ENCODE measurements at regions not wholly inside any gene's neighbourhood (a gene's known extent, or its start where the extent isn't known, plus 50 kb on each side); places are given as distances from the start of the nearest gene placed in this dataset.

DNA sequence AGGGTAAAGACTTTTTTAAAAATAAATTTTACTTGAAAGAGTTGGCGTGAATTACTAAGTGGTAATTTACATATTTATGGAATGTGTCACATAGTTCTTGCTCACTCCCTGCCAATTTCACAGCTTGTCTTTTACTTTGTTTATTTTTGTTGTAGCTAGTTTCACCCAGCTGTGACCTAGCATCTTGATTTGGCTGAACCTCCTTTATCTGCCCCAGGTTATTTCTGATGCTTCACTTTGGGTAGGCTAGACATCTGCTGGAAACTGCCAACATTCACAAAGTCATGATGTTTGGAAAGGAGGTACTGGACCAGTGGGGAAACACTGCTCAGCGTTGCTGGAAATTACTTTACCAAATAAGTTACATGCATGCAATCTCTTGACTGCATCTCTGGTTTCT lies 1676.0 kb upstream of the RAG2 start:
- Mint-ChIP-seq H3K27me3 (no peaks in the 10 kb centered on the region), H3K9me3 (no peaks in the 10 kb centered on the region), H3K4me1 (no peaks in the 10 kb centered on the region), H3K4me3 (no peak overlapping the region), H3K36me3 (no peaks in the 10 kb centered on the region), H3K27ac (no peak overlapping the region)

DNA sequence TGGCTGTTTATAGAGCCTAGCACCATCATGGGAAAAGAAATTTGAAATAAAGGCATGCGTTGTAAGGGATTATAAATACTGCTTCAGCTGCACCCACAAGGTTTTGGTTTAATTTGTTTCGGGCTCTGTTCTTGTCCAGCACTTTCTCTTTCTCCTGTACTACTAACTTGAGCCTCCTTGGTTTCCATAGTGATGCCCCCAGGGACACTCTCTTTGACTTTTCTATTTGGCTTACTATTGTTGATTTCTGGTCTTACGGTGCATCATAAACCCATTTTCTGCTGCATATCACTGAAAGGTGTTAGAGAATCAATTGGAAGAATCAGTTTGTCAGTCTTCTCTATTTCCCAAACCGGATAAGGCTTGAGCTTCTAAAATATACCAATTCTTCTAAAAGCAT lies 1674.3 kb upstream of the RAG2 start:
- Mint-ChIP-seq H3K36me3 (no peaks in the 10 kb centered on the region), H3K27ac (no peak overlapping the region), H3K9me3 (no peaks in the 10 kb centered on the region), H3K4me1 (no peaks in the 10 kb centered on the region), H3K27me3 (no peaks in the 10 kb centered on the region), H3K4me3 (no peak overlapping the region)

DNA sequence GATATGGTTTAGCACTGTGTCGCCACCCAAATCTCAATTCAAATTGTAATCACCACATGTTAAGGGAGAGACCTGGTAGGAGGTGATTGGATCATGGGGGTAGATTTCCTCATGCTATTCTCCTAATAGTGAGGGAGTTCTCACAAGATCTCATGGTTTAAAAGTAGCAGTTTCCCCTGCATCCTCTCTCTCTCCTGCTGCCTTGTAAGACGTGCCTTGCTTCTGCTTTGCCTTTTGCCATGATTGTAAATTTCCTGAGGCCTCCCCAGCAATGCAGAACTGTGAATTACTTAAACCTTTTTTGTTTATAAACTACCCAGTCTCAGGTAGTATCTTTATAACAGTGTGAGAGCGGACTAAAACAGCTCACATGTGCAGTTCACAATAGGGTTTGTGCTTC lies 1668.7 kb upstream of the RAG2 start:
- H3K9me3 Mint-ChIP-seq = peaks cover 10% of the 10 kb centered on the region
- H3K27ac Mint-ChIP-seq = no peak overlapping the region
- H3K4me1 Mint-ChIP-seq = no peaks in the 10 kb centered on the region
- no peaks in the 10 kb centered on the region for H3K27me3 Mint-ChIP-seq
- no peak overlapping the region for H3K4me3 Mint-ChIP-seq
- no peaks in the 10 kb centered on the region for H3K36me3 Mint-ChIP-seq

DNA sequence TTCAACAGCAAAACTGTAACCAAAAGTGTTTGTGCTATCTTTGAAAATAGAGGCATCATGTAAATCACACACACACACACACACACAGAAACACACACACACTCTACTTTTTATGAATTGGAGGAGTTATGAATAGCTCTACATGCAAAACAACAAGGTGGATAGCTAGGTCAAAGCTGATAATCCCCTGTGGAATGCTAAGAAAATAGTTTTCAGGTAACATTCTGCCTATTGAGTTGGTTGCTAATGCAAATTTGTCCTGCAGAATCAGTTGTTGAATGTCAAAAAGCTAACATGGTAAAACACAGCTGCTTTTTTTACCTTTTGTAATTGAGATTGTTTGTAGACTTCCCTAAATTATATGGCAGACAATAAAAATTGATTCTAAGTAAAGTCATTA lies 1658.4 kb upstream of the RAG2 start:
- no peaks in the 10 kb centered on the region for H3K27me3 Mint-ChIP-seq
- no peaks in the 10 kb centered on the region for H3K36me3 Mint-ChIP-seq

DNA sequence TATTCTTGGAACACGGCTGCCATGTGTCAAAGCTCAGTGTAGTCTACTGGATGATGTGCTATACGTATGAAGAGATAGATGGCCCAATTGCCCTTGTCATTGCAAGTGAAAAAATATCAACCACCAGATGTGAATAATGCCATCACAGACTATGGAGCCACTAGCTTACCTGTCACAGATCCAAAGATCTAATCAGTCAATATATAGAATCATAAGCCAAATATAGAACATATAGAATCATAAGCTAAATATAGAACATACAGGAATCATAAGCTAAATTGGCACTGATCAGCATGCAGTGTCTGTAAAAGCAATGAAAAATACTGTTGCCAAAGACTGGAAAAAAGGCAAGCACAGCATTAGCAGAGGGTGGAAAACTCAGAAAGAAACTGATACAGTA lies 1656.9 kb upstream of the RAG2 start:
- Mint-ChIP-seq H3K4me3 (no peak overlapping the region), H3K27me3 (no peaks in the 10 kb centered on the region), H3K4me1 (no peaks in the 10 kb centered on the region), H3K36me3 (no peaks in the 10 kb centered on the region), H3K27ac (no peak overlapping the region), H3K9me3 (peaks cover 4% of the 10 kb centered on the region)

More for the DNA sequence above, 1658.4 kb upstream of the RAG2 start:
- Mint-ChIP-seq H3K27ac (no peak overlapping the region), H3K4me3 (no peak overlapping the region), H3K4me1 (no peaks in the 10 kb centered on the region), H3K9me3 (peaks cover 10% of the 10 kb centered on the region)

DNA sequence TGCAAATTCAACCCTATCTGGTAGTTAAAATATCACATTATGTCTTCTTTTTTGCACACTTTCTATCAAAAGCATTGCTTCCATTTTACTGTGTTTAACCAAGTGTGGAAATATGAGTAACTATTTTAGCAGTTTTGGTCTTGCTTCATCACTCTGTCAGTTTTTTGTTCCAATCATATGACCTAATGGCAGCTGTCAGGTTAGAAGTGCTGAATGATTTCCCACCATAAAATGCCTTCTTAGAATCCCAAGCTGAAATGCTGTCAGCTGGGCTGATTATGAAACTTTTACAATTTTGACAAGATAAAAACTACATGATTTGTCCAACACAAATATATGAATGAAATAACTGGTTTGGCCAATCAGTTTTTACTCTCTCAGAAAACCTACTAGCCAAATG lies 1654.6 kb upstream of the RAG2 start:
- Mint-ChIP-seq H3K27me3 (no peaks in the 10 kb centered on the region), H3K9me3 (no peaks in the 10 kb centered on the region), H3K4me3 (no peak overlapping the region), H3K4me1 (no peaks in the 10 kb centered on the region), H3K27ac (no peak overlapping the region), H3K36me3 (no peaks in the 10 kb centered on the region)

DNA sequence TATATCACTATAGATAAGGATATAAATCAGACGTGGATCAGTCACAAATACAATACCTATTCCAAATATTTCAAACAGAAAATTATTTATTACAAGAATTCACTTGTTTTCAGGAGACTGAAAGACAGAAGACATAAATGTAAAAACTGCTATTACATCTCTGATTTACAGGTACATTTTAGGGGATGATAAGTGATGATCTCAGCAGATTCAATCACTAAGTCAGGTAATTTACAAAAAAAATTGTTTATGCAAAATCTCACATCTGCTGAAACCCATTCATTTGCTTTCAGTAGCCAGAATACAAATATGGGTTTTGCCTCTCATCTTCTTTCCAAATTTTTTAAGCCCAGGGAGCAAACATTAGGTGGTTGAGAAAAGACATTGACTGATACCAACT lies 1648.4 kb upstream of the RAG2 start:
- Mint-ChIP-seq H3K27ac (no peak overlapping the region), H3K9me3 (peaks cover 13% of the 10 kb centered on the region), H3K4me3 (no peak overlapping the region), H3K27me3 (no peaks in the 10 kb centered on the region), H3K36me3 (no peaks in the 10 kb centered on the region), H3K4me1 (no peaks in the 10 kb centered on the region)

DNA sequence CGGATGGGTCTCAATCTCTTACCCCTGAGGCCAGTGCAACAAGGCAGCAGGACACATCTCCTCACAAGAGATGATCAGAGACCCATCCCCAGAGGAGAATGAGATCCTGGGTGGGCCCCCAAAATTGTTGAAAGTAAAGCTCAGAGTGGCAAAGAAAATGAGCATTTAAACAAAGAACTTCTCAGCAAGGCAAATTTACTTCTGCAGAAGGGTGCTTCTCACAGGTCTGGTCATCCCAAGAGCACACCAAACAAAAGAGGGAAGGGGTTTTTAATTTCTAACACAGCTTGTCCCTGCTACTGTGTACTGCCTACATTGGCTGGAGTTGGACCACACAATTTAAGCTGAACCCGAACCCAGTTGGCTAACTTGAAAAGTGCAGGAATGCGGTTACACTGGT lies 1628.6 kb upstream of the RAG2 start:
- Mint-ChIP-seq H3K36me3 (no peaks in the 10 kb centered on the region), H3K9me3 (peaks cover 11% of the 10 kb centered on the region), H3K27me3 (no peaks in the 10 kb centered on the region), H3K4me1 (no peaks in the 10 kb centered on the region), H3K27ac (no peak overlapping the region), H3K4me3 (no peak overlapping the region)

DNA sequence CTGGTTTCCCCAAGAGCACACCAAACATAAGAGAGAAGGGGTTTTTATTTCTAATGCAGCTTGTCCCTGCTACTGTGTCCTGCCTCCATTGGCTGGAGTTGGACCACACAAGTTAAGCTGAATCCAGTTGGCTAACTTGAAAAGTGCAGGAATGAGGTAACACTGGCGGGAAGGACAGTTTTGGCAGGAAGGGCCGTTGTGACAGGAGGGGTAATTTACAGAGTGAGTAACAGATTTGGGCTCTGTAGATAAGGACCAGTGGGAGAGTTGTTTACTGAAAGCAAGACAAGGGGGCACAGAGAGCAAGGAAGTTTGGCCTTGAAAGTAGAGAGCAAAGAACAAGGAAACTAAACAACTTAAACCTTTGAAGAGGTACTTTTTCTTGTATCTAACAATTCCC lies 1623.3 kb upstream of the RAG2 start:
- Mint-ChIP-seq H3K4me3 (no peak overlapping the region), H3K27ac (no peak overlapping the region), H3K36me3 (no peaks in the 10 kb centered on the region), H3K4me1 (no peaks in the 10 kb centered on the region), H3K9me3 (peaks cover 11% of the 10 kb centered on the region), H3K27me3 (no peaks in the 10 kb centered on the region)

DNA sequence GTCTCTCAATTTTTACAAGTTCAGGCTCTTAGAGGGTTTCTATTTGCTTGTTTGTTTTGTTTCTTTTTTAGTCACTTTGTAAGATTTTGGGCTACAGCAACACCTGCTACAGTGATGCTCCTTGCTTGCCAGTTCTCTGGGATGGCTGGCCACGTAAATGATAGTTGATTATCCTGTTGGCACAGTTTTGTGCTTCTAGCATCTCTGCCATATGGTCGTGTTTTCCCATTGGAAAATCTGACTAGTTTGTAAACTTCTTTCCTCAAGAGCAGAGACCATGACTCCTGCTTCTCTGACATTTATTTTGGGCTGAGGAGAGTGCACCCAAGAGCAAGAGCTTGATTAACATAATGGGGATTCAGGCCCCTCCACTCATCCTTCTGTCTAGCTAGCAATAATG lies 1621.6 kb upstream of the RAG2 start:
- H3K4me3 Mint-ChIP-seq = no peak overlapping the region
- no peaks in the 10 kb centered on the region for H3K27me3 Mint-ChIP-seq
- no peak overlapping the region for H3K27ac Mint-ChIP-seq
- H3K36me3 Mint-ChIP-seq = no peaks in the 10 kb centered on the region
- no peaks in the 10 kb centered on the region for H3K4me1 Mint-ChIP-seq
- peaks cover 6% of the 10 kb centered on the region for H3K9me3 Mint-ChIP-seq

DNA sequence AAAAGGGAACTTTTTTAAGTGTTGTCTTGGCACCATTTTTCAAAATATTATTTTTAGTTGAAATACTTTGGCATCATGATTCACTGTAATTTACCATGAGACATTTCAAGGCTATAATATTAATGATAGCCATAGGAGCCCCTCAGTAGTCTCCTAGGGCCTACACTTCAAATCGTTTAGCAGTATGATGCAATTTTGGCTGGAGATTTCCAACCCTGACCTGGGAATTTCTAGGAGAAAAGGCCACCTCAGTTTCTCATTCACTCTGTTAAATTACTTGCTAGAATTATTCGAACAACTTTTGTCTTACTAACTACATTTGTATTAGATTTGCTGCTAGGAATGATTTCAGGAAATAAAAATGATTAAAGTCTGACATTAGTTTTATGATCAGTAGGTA lies 1610.9 kb upstream of the RAG2 start:
- Mint-ChIP-seq H3K36me3 (no peaks in the 10 kb centered on the region), H3K27me3 (no peaks in the 10 kb centered on the region), H3K4me1 (no peaks in the 10 kb centered on the region), H3K4me3 (no peak overlapping the region), H3K9me3 (peaks cover 5% of the 10 kb centered on the region), H3K27ac (no peak overlapping the region)

DNA sequence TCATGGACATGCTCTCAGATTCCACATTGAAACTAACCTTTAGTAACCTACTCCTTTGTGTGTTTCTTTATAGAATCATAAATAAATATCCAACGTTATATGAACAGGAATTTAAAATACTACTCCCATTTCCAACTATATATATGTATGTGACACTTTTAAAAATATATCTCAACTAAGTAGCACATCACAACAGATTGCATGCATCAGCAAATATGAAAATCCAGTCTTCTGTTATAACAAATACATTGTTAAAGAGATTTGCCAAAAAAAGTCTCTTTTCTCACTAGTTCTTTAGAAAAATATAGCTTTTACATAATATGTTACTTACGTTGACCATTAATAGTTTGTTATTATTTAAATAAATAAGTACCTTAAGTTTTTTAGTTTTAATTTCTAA lies 1608.6 kb upstream of the RAG2 start:
- H3K9me3 Mint-ChIP-seq = peaks cover 18% of the 10 kb centered on the region
- no peak overlapping the region for H3K27ac Mint-ChIP-seq
- no peaks in the 10 kb centered on the region for H3K27me3 Mint-ChIP-seq
- H3K36me3 Mint-ChIP-seq = no peaks in the 10 kb centered on the region
- no peak overlapping the region for H3K4me3 Mint-ChIP-seq
- no peaks in the 10 kb centered on the region for H3K4me1 Mint-ChIP-seq

DNA sequence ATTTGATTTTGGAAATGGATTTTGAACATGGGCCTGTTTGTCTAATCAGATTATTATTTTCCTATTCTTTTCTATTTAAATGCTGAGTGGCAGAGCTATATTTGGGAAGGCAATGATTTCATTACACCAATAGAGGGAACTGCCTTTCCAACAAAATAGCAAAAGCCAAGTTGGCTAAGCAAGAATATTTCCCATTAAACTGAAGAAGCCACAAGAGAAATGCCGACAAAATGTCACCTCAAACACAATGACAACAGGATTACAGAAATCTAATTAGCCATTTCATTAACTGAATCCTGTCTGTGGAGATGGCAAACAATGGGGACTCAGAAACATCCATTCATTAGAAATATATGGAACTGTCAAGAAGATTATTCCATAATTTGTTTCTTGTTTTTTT lies 1593.1 kb upstream of the RAG2 start:
- H3K4me3 Mint-ChIP-seq = no peak overlapping the region
- H3K9me3 Mint-ChIP-seq = peaks cover 9% of the 10 kb centered on the region
- no peak overlapping the region for H3K27ac Mint-ChIP-seq
- no peaks in the 10 kb centered on the region for H3K36me3 Mint-ChIP-seq
- H3K27me3 Mint-ChIP-seq = no peaks in the 10 kb centered on the region
- no peaks in the 10 kb centered on the region for H3K4me1 Mint-ChIP-seq

DNA sequence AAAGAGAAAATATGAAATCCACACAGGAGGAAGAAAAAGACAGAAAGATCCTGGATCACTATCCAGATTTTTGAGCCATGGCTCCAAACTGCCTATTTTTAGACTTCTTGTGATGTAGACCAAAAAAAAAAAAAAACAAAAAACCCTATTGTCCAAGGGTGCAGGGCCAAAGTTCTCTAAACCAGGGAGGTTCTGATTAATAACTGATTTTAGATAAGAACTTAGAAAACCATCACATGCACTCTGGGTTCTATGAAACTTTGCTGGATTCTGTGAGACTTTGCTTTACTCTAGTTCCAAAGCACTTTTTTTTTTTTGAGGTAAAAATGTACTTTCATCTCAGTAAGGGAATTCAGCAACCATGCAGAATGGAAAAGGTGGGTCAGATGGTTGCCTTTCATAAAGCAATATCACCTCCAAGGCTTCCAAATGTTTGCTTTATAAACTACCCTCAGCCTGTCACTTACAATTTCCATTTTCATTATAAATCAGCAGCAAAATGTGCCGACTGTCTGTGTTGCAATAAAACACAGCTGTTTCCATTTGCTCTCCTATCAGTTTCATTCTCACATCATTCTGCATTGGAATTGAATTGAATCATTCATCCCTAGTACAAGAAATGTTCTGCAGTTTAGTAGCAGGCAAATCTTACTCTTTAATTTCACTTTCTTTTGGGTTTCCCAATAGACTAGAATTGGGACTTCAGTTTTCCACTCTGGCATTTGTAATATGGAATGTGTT lies 1584.3 kb upstream of the RAG2 start:
- Mint-ChIP-seq H3K27me3 (no peaks in the 10 kb centered on the region), H3K4me1 (no peaks in the 10 kb centered on the region), H3K36me3 (no peaks in the 10 kb centered on the region), H3K4me3 (no peak overlapping the region), H3K9me3 (no peaks in the 10 kb centered on the region), H3K27ac (no peak overlapping the region)

DNA sequence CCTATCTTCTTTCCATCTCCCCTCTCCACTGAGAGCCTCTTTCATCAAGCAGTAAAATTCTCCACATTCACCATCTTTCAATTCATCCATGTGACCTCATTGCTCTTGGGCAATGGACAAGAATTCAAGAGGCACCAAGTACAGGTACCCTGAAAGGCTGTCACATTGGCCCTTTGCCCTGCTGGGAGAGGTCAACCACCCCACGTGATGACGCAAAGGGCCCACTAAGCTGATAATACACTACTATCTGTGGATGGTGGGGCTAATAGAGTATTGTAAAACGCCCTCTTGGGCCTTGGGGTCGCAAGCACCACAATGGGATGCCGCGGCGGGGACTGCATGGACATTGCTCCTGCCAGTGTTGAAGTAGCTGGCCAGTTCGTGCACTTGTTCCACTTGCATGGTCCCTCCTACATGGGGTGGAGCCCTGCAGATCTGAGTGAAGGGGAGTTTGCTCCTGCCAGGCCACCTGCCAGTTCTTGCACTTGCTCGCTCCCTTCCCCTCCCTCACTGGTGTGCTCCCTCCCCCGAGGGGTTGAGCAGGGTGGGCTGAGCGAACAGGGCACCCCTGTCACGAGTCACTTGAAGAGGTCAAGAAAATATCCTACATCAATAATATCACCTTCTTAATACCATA lies 1578.8 kb upstream of the RAG2 start:
- Mint-ChIP-seq H3K9me3 (no peaks in the 10 kb centered on the region), H3K27ac (no peak overlapping the region), H3K36me3 (no peaks in the 10 kb centered on the region), H3K4me1 (no peaks in the 10 kb centered on the region), H3K4me3 (no peak overlapping the region), H3K27me3 (no peaks in the 10 kb centered on the region)

DNA sequence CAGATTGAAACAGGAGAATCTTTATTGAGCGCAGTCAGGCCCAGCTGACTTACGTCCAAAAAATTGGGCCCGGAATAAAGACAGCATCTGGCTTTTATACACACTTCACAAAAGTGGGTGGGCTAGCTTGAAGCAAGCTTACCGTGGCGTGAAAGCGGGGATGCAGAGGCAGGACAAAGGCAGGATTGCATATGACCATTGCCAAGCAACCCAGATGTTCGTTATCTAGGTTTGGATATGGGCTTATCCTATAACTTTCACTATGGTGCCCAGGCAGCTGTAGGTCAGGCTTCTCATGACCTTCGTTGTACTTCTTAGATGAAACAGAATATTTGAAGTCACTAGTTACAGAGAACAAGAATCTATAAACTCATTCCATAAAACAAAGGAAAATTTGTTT lies 1575.6 kb upstream of the RAG2 start:
- no peaks in the 10 kb centered on the region for H3K9me3 Mint-ChIP-seq
- H3K4me1 Mint-ChIP-seq = no peaks in the 10 kb centered on the region
- H3K27ac Mint-ChIP-seq = no peak overlapping the region
- H3K27me3 Mint-ChIP-seq = no peaks in the 10 kb centered on the region
- no peaks in the 10 kb centered on the region for H3K36me3 Mint-ChIP-seq
- no peak overlapping the region for H3K4me3 Mint-ChIP-seq

DNA sequence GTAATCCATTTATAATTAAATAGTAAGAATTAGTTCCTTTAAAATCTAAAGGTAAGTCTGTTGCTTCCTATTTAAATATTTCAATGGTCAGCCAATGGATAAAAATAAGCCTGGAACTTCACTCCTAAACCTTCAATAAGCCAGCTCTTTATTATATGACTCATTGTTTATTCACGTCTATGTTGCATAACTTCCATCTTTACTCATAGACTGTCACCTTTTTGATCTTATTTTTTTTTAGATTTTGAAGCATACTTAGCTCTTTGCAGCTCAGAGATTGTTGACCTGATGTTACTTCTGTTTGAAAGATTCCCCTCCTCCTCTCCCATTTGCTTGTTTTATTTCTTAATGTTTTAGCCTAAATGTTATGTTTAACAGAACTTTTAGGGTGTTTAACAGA lies 1571.2 kb upstream of the RAG2 start:
- no peaks in the 10 kb centered on the region for H3K36me3 Mint-ChIP-seq
- no peak overlapping the region for H3K27ac Mint-ChIP-seq
- H3K4me3 Mint-ChIP-seq = no peak overlapping the region
- H3K27me3 Mint-ChIP-seq = no peaks in the 10 kb centered on the region
- H3K4me1 Mint-ChIP-seq = no peaks in the 10 kb centered on the region
- H3K9me3 Mint-ChIP-seq = no peaks in the 10 kb centered on the region

Measured in activated naive CD4-positive, alpha-beta T cell treated with anti-CD3 and anti-CD28 coated beads, Interleukin-2, amount 50 U/mL, for 24 hours (primary cell).